UCSD-AML1 (cell line): ENCODE measurements at regions not wholly inside any gene's neighbourhood (a gene's known extent, or its start where the extent isn't known, plus 50 kb on each side); places are given as distances from the start of the nearest gene placed in this dataset.
"Not testable (repeated sequence)": the region's sequence is repeated elsewhere in the genome, so short reads cannot be mapped to it uniquely, and the experiment has no call there.

Experiments
- DNase-seq: peaks from one replicate; lab custom pipeline; 2025; ENCODE audit not compliant: unreplicated experiment; lab: John Stamatoyannopoulos, UW

GRCh38 chr4:71081192-71081591 lies 87.7 kb downstream of the DCK start:
- DNase-seq, result no peak

- DNase-seq, result no peak
Observed at GRCh38 chr4:71093745-71094144, 100.3 kb downstream of the DCK start.

GRCh38 chr4:71094201-71094600 lies 100.8 kb downstream of the DCK start:
- DNase-seq, result no peak

- no peak for DNase-seq
Observed at GRCh38 chr4:71095141-71095540, 101.7 kb downstream of the DCK start.

GRCh38 chr4:71095545-71095944 lies 102.1 kb downstream of the DCK start:
- no peak for DNase-seq

GRCh38 chr4:71107726-71108125 lies 114.3 kb downstream of the DCK start:
- peak; percentile 8 for DNase-seq

- no peak for DNase-seq
Observed at GRCh38 chr4:71110499-71110898, 117.0 kb downstream of the DCK start.

GRCh38 chr4:71111133-71111532 lies 117.7 kb downstream of the DCK start:
- not testable (repeated sequence) for DNase-seq

- DNase-seq, result no peak
Observed at GRCh38 chr4:71113294-71113693, 119.8 kb downstream of the DCK start.

GRCh38 chr4:71120831-71121524 lies 127.5 kb downstream of the DCK start:
- no peak for DNase-seq

- DNase-seq, result no peak
Observed at GRCh38 chr4:71123951-71124350, 130.5 kb downstream of the DCK start.

GRCh38 chr4:71125137-71125536 lies 131.7 kb downstream of the DCK start:
- DNase-seq, result no peak

GRCh38 chr4:71126719-71127118 lies 133.3 kb downstream of the DCK start:
- no peak for DNase-seq

GRCh38 chr4:71130827-71131603 lies 137.6 kb downstream of the DCK start:
- no peak for DNase-seq

GRCh38 chr4:71132486-71132885 lies 139.0 kb downstream of the DCK start:
- no peak for DNase-seq

- no peak for DNase-seq
Observed at GRCh38 chr4:71133491-71133890, 140.0 kb downstream of the DCK start.

GRCh38 chr4:71136071-71136470 lies 142.6 kb downstream of the DCK start:
- no peak for DNase-seq

- DNase-seq, result no peak
Observed at GRCh38 chr4:71138007-71138615, 144.7 kb downstream of the DCK start.

GRCh38 chr4:71140563-71140962 lies 147.1 kb downstream of the DCK start:
- no peak for DNase-seq

- DNase-seq, result no peak
Observed at GRCh38 chr4:71141125-71141524, 147.7 kb downstream of the DCK start.

- no peak for DNase-seq
Observed at GRCh38 chr4:71147261-71147660, 153.8 kb downstream of the DCK start.

GRCh38 chr4:71148545-71148944 lies 155.1 kb downstream of the DCK start:
- DNase-seq, result no peak
